ENCODE measurements at regions not wholly inside any gene's neighbourhood (a gene's known extent, or its start where the extent isn't known, plus 50 kb on each side); places are given as distances from the start of the nearest gene placed in this dataset.

DNA sequence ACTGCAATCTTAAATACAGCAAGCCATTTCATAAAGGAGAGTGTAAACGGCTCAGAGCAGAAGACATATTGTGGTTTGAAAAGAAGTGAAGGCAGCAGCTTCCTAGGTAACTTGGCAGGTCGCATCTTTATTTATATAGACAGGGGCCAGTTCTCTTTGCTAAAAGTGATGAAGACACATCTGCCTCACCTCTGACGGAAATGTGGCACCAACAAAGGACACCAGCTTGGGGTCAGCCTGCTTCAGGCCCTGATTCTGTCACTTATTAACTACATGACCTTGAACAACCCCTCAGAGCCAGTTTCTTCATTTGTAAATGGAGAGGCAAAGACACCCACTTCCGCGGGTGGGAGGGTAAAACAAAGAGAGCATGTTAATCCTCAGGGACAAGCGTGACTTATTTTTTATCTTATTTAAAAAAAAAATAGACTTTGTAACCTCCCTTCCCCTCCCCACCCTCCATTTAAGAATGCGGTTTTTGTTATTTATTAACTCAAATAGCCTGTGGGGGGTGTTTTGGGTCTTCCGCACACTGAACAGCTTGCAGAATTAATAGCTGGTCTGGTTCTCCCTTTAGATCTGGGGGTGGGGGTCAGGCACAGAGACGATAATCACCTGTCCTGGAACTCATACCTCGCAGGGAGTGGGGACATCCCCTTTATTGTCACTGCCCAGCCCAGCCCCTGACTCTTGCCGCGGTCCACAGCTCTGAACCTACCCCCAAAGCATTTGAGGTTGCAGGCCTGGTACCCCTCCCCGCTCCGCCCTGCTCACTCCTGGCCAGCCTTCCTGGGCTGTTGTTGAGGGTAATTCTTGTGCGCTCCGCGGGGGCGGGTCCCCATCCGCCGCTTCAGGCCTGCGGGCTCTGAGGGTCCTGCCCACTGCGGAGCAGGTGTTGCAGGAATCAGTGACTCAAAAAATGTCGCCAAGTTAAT is 64.2 kb upstream of the TMEM17 start:
- TF ChIP-seq EZH2 (IDR thresholded peaks at IDR 0.05; ENCODE audit: insufficient read depth, low read length): no peak
- TF ChIP-seq, protein P1, sequence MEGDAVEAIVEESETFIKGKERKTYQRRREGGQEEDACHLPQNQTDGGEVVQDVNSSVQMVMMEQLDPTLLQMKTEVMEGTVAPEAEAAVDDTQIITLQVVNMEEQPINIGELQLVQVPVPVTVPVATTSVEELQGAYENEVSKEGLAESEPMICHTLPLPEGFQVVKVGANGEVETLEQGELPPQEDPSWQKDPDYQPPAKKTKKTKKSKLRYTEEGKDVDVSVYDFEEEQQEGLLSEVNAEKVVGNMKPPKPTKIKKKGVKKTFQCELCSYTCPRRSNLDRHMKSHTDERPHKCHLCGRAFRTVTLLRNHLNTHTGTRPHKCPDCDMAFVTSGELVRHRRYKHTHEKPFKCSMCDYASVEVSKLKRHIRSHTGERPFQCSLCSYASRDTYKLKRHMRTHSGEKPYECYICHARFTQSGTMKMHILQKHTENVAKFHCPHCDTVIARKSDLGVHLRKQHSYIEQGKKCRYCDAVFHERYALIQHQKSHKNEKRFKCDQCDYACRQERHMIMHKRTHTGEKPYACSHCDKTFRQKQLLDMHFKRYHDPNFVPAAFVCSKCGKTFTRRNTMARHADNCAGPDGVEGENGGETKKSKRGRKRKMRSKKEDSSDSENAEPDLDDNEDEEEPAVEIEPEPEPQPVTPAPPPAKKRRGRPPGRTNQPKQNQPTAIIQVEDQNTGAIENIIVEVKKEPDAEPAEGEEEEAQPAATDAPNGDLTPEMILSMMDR (IDR thresholded peaks at IDR 0.05; ENCODE audit: insufficient read depth, low read depth, low read length): no peak

Data from astrocyte (in vitro differentiated cells and primary cell).